Activated naive CD8-positive, alpha-beta T cell treated with anti-CD3 and anti-CD28 coated beads for 36 hours (primary cell): ENCODE measurements at regions not wholly inside any gene's neighbourhood (a gene's known extent, or its start where the extent isn't known, plus 50 kb on each side); places are given as distances from the start of the nearest gene placed in this dataset.

Experiments used
- DNase-seq: peaks from one replicate; pipeline ENCODE4 v3.0.0; 2021
- H3K27ac Mint-ChIP-seq: one replicate; pipeline ENCODE4 v1.8.0; 2022; ENCODE audit warnings: mild to moderate bottlenecking, moderate library complexity, mixed read lengths
- H3K27me3 Mint-ChIP-seq: one replicate; pipeline ENCODE4 v1.8.0; 2022; ENCODE audit warnings: mild to moderate bottlenecking, mixed read lengths
- H3K36me3 Mint-ChIP-seq: one replicate; pipeline ENCODE4 v1.8.0; 2021; ENCODE audit warnings: mild to moderate bottlenecking, mixed read lengths
- H3K4me1 Mint-ChIP-seq: one replicate; pipeline ENCODE4 v1.8.0; 2021; ENCODE audit warnings: mixed read lengths
- H3K4me3 Mint-ChIP-seq: one replicate; pipeline ENCODE4 v1.8.0; 2022; ENCODE audit warnings: mild to moderate bottlenecking, moderate library complexity, mixed read lengths
- H3K9me3 Mint-ChIP-seq: one replicate; pipeline ENCODE4 v1.8.0; 2022; ENCODE audit warnings: mixed read lengths

- H3K27me3 Mint-ChIP-seq: peaks cover 12% of the 10 kb centered on the region
- H3K27ac Mint-ChIP-seq: no peak overlapping the region
- DNase-seq: no peak
- H3K4me1 Mint-ChIP-seq: no peaks in the 10 kb centered on the region
- no peaks in the 10 kb centered on the region for H3K9me3 Mint-ChIP-seq
- H3K4me3 Mint-ChIP-seq: no peak overlapping the region
- no peaks in the 10 kb centered on the region for H3K36me3 Mint-ChIP-seq
These were observed 66.8 kb upstream of the HMGN3 start for GRCh38 chr6:79301290-79301689.

DNA sequence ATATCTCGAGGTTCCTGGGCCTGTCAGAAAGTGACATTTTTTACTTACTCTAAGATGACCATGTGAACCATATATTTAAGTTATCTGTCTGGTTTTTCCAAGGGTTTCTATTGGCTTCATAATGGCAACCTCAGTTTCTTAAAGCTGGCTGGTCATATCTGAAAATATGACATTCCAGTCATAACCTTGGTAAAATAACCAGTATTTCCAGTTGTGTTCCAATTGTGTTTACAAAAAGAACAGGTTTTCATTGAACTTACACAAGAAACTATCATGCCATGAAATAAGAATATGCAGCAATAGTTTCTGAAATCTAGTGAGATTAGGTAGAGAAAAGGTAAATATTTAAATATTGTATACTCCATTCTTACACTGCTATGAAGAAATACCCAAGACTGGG is 61.7 kb upstream of the HMGN3 start:
- no peak for DNase-seq
- Mint-ChIP-seq H3K9me3 (no peaks in the 10 kb centered on the region), H3K36me3 (no peaks in the 10 kb centered on the region), H3K27me3 (peaks cover 12% of the 10 kb centered on the region), H3K4me1 (no peaks in the 10 kb centered on the region), H3K27ac (no peak overlapping the region), H3K4me3 (no peak overlapping the region)
